NCI-H146 treated with DMSO at 0.1 percent for 48 hours (cell line): ENCODE measurements at regions not wholly inside any gene's neighbourhood (a gene's known extent, or its start where the extent isn't known, plus 50 kb on each side); places are given as distances from the start of the nearest gene placed in this dataset.

Experiments used
- DNase-seq: peaks from one replicate; lab custom pipeline; 2025; ENCODE audit not compliant: unreplicated experiment; lab: John Stamatoyannopoulos, UW

- no peak for DNase-seq
Measured at GRCh38 chr3:193870376-193871219, 265.4 kb upstream of the HES1 start.

GRCh38 chr3:193871220-193871485 is 264.8 kb upstream of the HES1 start:
- DNase-seq, result no peak

GRCh38 chr3:193872265-193872753 is 263.6 kb upstream of the HES1 start:
- no peak for DNase-seq

- DNase-seq, result no peak
Measured at GRCh38 chr3:193873426-193874201, 262.3 kb upstream of the HES1 start.

- no peak for DNase-seq
Measured at GRCh38 chr3:193874512-193874911, 261.4 kb upstream of the HES1 start.

- no peak for DNase-seq
Measured at GRCh38 chr3:193874997-193875593, 260.9 kb upstream of the HES1 start.

- no peak for DNase-seq
Measured at GRCh38 chr3:193875601-193876321, 260.2 kb upstream of the HES1 start.

- DNase-seq, result no peak
Measured at GRCh38 chr3:193879099-193879863, 256.7 kb upstream of the HES1 start.

- no peak for DNase-seq
Measured at GRCh38 chr3:193879864-193880242, 256.1 kb upstream of the HES1 start.

- no peak for DNase-seq
Measured at GRCh38 chr3:193882091-193882490, 253.9 kb upstream of the HES1 start.

- DNase-seq, result no peak
Measured at GRCh38 chr3:193883551-193883950, 252.4 kb upstream of the HES1 start.

GRCh38 chr3:193884027-193884426 is 251.9 kb upstream of the HES1 start:
- no peak for DNase-seq

GRCh38 chr3:193884652-193885051 is 251.3 kb upstream of the HES1 start:
- DNase-seq, result no peak

GRCh38 chr3:193885832-193886231 is 250.1 kb upstream of the HES1 start:
- no peak for DNase-seq

GRCh38 chr3:193890016-193890897 is 245.7 kb upstream of the HES1 start:
- no peak for DNase-seq

GRCh38 chr3:193894121-193894863 is 241.7 kb upstream of the HES1 start:
- DNase-seq, result no peak

- DNase-seq, result no peak
Measured at GRCh38 chr3:193895409-193895808, 240.5 kb upstream of the HES1 start.

- DNase-seq, result no peak
Measured at GRCh38 chr3:193896419-193896818, 239.5 kb upstream of the HES1 start.

- no peak for DNase-seq
Measured at GRCh38 chr3:193897288-193897687, 238.7 kb upstream of the HES1 start.
